BJ (cell line): ENCODE measurements at regions not wholly inside any gene's neighbourhood (a gene's known extent, or its start where the extent isn't known, plus 50 kb on each side); places are given as distances from the start of the nearest gene placed in this dataset.

Experiments used
- CTCF ChIA-PET: fragments of 350-600 bp; formaldehyde crosslinking; extraction: SDS; loops from one replicate; lab custom pipeline; 2021; ENCODE audit warnings: antibody characterized with exemption, inconsistent platforms; lab: Yijun Ruan, JAX
- POLR2A ChIA-PET: fragments of 300-600 bp; sonication (Branson Sonifier 250); formaldehyde crosslinking; extraction: SDS; loops from one replicate; lab custom pipeline; 2021; ENCODE audit warnings: antibody characterized with exemption; lab: Charles Lee
- DNase-seq: peaks from one replicate; pipeline ENCODE4 v3.0.0-alpha.2; 2011; ENCODE audit warnings: low read depth
- H3K27me3 ChIP-seq: 2 replicates; pipeline ENCODE4 v1.6.0; 2011; ENCODE audit warnings: low read length; ENCODE audit not compliant: control insufficient read depth, insufficient read depth
- H3K36me3 ChIP-seq: 2 replicates; pipeline ENCODE4 v1.5.1; 2011; ENCODE audit warnings: low read length; ENCODE audit not compliant: control insufficient read depth, insufficient read depth
- H3K4me3 ChIP-seq: 2 replicates; pipeline ENCODE4 v1.5.1; 2011; ENCODE audit warnings: low read depth, mild to moderate bottlenecking, control low read depth, low read length
- CTCF ChIP-seq: IDR thresholded peaks from 2 replicates; pipeline ENCODE4 v1.5.1; 2011; ENCODE audit warnings: low read depth, mild to moderate bottlenecking, control low read depth, inconsistent platforms, low read length, moderate library complexity; ENCODE audit not compliant: insufficient read depth

- TF ChIP-seq CTCF, result no peak
- CTCF ChIA-PET, result no interaction called here
- no peak overlapping the region for H3K4me3 ChIP-seq
Observed at GRCh38 chr3:79885407-79885806, 117.6 kb upstream of the ROBO1 start.

GRCh38 chr3:79884354-79884753, 116.6 kb upstream of the ROBO1 start:
- DNase-seq, result no peak
- no peak for TF ChIP-seq CTCF
- CTCF ChIA-PET, result no interaction called here
- H3K27me3 ChIP-seq, result no peaks in the 10 kb centered on the region
- no peaks in the 10 kb centered on the region for H3K36me3 ChIP-seq
- H3K4me3 ChIP-seq, result no peak overlapping the region
- POLR2A ChIA-PET, result no interaction called here

More at GRCh38 chr3:79885407-79885806, 117.6 kb upstream of the ROBO1 start:
- Histone ChIP-seq H3K27me3 (no peaks in the 10 kb centered on the region), H3K36me3 (no peaks in the 10 kb centered on the region)
- POLR2A ChIA-PET, result no interaction called here
- DNase-seq, result no peak

- ChIA-PET CTCF (no interaction called here), POLR2A (no interaction called here)
- no peak for DNase-seq
- no peaks in the 10 kb centered on the region for H3K27me3 ChIP-seq
- no peaks in the 10 kb centered on the region for H3K36me3 ChIP-seq
- TF ChIP-seq CTCF, result no peak
- no peak overlapping the region for H3K4me3 ChIP-seq
Observed at GRCh38 chr3:79881431-79881830, 113.6 kb upstream of the ROBO1 start.

GRCh38 chr3:79878708-79879107, 110.9 kb upstream of the ROBO1 start:
- TF ChIP-seq CTCF, result no peak
- ChIA-PET POLR2A (no interaction called here), CTCF (no interaction called here)
- H3K27me3 ChIP-seq, result no peaks in the 10 kb centered on the region
- H3K4me3 ChIP-seq, result no peak overlapping the region
- H3K36me3 ChIP-seq, result no peaks in the 10 kb centered on the region
- no peak for DNase-seq

GRCh38 chr3:79874646-79875045, 106.8 kb upstream of the ROBO1 start:
- H3K27me3 ChIP-seq, result no peaks in the 10 kb centered on the region
- no peak for TF ChIP-seq CTCF
- H3K4me3 ChIP-seq, result no peak overlapping the region
- H3K36me3 ChIP-seq, result no peaks in the 10 kb centered on the region
- POLR2A ChIA-PET, result no interaction called here
- CTCF ChIA-PET, result no interaction called here
- no peak for DNase-seq
